ENCODE measurements at regions not wholly inside any gene's neighbourhood (a gene's known extent, or its start where the extent isn't known, plus 50 kb on each side); places are given as distances from the start of the nearest gene placed in this dataset.

DNA sequence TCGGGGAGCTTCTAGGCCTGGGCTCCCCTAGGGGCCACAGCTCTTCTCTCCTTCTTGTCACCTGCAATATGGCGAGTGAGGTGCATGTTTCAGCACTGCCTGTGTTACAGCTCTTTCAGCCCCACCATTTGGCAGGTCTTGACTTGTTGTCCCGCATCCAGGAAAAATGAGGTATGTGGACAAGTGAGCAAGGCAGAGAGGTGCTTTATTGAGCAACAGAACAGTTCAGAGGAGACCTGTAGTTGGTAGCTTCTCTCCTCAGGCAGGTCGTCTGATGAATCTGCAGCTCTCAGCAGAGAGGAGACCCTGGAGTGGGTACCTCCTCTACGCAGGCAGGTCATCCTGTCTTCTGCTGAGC lies 208.2 kb upstream of the USP25 start:
- no peak for DNase-seq
- in situ Hi-C loops (cut with MboI; ENCODE audit: low pct_unique_long_range_greater_than_20kb, low sequenced_read_pairs), result no loop called here

DNA sequence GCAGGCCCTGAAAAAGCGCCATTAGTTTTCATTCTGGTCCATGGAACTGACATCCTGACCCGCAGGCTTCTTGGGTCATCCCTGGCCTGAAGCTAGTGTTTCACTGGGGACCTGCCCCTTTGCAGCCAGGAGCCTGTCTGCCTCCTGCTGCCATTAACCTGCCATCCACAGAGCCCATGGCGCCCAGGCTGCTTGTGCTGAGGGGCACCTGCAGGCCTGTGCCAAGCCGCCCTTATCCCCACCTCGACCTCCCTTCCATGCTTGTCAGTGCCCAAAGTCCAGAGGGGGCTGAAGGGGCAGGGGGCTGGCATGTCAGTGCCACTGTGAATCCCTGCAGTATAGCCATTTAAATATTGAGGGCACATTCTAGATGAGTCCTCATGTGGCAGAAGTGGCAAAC lies 207.6 kb upstream of the USP25 start:
- DNase-seq, result no peak
- in situ Hi-C loops (cut with MboI; ENCODE audit: low pct_unique_long_range_greater_than_20kb, low sequenced_read_pairs), result no loop called here

DNA sequence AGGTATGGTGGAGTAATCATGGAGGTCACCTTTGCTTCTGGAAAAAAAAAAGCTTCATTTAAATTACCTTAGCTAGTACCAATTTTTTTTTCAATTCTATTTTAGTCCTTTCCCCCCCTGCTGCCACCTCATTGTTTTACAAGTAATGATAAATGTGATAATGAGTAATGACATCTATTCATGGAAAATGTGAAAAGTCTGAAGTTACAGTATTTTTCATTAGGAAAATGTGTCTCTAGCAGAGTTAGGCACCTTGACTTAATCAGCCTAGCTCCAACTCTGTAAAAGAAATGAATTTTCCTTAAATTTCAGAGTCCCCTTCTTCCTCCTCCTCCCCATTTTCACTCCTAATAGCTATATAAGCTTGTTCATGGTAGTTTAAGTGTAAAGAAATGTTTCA lies 204.9 kb upstream of the USP25 start:
- DNase-seq, result no peak
- in situ Hi-C loops (cut with MboI; ENCODE audit: low pct_unique_long_range_greater_than_20kb, low sequenced_read_pairs), result no loop called here

DNA sequence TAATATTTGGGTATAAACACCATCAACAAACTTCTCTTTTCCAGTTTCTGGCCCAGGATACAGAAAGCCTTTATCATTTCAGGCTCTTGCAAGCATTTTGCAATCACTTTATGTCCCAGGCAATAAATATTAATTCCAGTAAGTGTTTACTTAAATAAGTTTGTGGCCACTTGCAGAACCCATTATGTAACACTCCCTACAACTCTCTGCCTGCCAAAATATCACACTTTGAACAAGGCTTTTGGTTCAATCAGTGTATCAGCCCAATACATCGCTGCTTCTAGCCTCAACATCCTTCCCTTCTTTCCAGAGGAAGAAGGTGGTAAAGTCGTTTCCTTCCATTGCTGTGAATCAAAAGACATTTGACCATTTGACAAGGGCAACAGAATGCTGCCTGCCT lies 203.0 kb upstream of the USP25 start:
- no peak for DNase-seq
- in situ Hi-C loops (cut with MboI; ENCODE audit: low pct_unique_long_range_greater_than_20kb, low sequenced_read_pairs), result no loop called here

- in situ Hi-C loops (cut with MboI; ENCODE audit: low pct_unique_long_range_greater_than_20kb, low sequenced_read_pairs), result no loop called here
- DNase-seq, result no peak
Observed at GRCh38 chr21:15528346-15528745, 201.4 kb upstream of the USP25 start.

- in situ Hi-C loops (cut with MboI; ENCODE audit: low pct_unique_long_range_greater_than_20kb, low sequenced_read_pairs), result no loop called here
- no peak for DNase-seq
Observed at GRCh38 chr21:15531986-15532385, 197.8 kb upstream of the USP25 start.

- no peak for DNase-seq
- in situ Hi-C loops (cut with MboI; ENCODE audit: low pct_unique_long_range_greater_than_20kb, low sequenced_read_pairs), result no loop called here
Observed at GRCh38 chr21:15533618-15534017, 196.2 kb upstream of the USP25 start.

- in situ Hi-C loops (cut with MboI; ENCODE audit: low pct_unique_long_range_greater_than_20kb, low sequenced_read_pairs), result no loop called here
- DNase-seq, result peak; percentile 84
Observed at GRCh38 chr21:15534450-15534886, 195.3 kb upstream of the USP25 start.

- peak; percentile 27 for DNase-seq
- in situ Hi-C loops (cut with MboI; ENCODE audit: low pct_unique_long_range_greater_than_20kb, low sequenced_read_pairs), result no loop called here
Observed at GRCh38 chr21:15539376-15539775, 190.4 kb upstream of the USP25 start.

DNA sequence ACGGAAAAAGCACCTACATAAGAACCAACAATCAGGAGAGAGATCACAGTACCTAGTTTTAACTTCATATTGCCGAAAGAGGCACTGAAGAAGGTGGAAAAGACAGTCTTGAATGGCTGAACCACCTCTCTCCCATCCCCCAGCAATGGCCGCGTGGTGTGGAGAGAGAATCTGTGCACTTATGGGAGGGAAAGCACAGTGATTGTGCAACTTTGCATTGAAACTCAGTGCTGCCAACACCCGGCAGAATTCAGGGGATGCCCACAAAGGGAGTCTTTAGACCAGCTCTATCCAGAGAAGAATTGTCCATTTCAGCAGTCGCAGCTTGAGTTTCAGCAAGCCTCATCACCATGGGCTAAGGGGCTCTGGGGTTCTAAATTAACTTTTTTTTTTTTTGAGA lies 186.3 kb upstream of the USP25 start:
- in situ Hi-C loops (cut with MboI; ENCODE audit: low pct_unique_long_range_greater_than_20kb, low sequenced_read_pairs), result no loop called here

GRCh38 chr21:15549671-15550070 lies 180.1 kb upstream of the USP25 start:
- no peak for DNase-seq
- in situ Hi-C loops (cut with MboI; ENCODE audit: low pct_unique_long_range_greater_than_20kb, low sequenced_read_pairs), result no loop called here

More for the DNA sequence above, 186.3 kb upstream of the USP25 start:
- no peak for DNase-seq

DNA sequence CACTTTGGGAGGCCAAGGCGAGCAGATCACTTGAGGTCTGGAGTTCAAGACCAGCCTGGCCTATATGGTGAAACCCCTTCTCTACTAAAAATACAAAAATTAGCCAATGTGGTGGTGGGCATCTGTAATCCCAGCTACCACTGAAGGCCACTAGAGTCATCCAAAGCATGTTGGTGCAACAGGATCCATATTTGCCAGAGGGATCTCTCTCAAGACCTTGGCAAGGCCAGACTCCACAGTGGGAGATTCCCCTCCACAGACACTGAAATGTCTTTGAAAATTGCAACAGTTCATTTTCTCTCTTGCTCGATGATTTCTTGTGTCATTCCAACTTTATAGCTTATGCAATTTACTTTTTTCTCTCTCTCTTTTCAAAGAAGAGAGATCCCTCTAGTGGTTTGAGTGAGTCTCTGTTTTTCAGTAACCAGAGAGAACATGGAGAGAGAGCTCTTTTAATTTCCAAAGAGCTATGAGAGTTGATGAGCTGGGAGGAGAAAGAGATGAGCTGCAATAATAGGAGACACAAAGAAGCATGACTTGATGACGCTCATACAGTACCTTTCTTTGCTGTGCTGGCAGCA lies 176.8 kb upstream of the USP25 start:
- peak; percentile 58 for DNase-seq
- in situ Hi-C loops (cut with MboI; ENCODE audit: low pct_unique_long_range_greater_than_20kb, low sequenced_read_pairs), result no loop called here

DNA sequence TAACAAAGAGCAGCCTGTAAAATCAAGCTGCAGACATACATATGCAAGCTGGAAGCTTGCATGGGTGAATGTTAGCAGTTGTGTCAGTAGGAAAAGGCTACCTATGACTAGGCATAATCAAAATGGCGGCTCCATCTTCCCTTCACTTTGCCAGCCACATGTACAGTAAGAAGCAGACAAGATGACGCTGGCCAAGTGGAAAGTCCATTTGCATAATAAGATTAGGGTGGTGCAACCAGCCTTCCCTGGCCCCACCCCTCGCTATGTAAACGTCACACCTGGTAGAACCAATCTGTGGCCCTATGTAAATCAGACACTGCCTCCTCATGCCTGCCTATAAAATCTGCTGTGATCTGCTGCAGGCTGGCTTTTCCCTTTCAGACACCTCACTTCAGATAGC lies 171.9 kb upstream of the USP25 start:
- DNase-seq, result no peak
- in situ Hi-C loops (cut with MboI; ENCODE audit: low pct_unique_long_range_greater_than_20kb, low sequenced_read_pairs), result no loop called here

DNA sequence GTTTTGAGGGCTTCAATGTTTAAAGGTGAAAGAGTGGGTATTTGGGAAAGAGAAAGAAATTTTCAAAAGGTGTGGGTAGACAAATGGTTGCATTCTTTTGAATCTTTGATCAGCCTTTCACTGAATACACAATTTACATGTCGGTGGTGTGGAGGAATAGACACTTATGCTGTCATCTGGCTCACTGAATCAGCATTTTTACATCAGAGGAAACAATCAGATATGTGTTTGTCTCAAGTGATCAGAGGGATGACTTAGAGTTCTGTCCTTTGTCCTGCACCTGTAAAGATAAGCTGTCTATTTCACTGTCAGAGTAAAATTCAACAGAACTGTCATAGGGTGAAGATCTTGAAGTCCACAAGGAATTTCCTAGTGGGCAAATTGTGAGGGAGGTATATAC lies 170.9 kb upstream of the USP25 start:
- DNase-seq, result no peak
- in situ Hi-C loops (cut with MboI; ENCODE audit: low pct_unique_long_range_greater_than_20kb, low sequenced_read_pairs), result no loop called here

DNA sequence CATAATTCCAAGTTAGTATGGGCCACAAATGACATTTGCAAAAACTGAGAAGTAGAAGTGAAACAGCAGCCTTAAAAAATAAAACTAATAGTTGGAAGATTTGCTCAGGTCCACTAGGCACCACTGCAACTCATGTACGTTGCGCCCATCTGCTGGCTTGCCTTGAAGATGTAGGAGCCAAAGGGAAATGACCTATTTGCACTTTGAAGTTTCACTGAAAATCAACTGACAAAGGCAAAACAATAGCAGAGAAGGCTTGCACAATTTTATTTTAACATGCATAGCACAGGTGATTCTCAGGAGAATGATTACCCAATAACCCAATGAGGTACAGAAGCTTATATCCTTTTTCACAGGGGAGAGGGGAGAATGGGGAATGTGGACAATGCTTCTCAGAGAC lies 170.1 kb upstream of the USP25 start:
- in situ Hi-C loops (cut with MboI; ENCODE audit: low pct_unique_long_range_greater_than_20kb, low sequenced_read_pairs), result no loop called here
- no peak for DNase-seq

DNA sequence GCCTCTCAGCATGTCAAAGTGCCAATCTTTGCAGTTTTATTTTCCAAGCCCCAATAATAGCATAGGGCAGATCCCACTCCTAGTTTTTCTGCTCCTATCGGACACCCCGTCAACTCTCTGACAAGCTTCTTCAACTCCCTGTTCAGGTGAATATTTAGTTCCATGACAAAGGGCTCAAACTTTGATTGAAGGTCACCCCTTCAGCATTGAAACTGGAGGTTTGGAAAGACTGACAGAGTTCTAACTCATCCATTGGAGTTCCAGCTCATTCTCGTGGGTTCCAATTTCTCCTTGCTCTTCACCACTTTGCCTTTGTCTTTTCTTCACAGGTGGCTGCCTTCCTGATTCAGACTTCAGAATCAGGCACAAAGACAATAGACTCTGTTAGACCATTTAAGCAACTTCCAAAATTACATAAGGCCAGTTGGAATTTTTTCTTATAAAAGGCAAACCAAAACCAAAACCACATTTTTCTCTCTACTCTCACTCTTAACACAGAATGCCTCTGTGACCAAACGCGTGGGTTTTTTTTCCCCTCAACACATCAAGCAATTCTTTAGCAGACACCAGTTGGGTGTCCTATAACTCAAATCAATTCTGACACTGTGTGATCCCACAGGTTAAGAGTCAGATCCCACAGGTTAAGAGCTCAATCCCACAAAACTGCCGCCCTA lies 169.3 kb upstream of the USP25 start:
- in situ Hi-C loops (cut with MboI; ENCODE audit: low pct_unique_long_range_greater_than_20kb, low sequenced_read_pairs), result no loop called here
- DNase-seq, result no peak

DNA sequence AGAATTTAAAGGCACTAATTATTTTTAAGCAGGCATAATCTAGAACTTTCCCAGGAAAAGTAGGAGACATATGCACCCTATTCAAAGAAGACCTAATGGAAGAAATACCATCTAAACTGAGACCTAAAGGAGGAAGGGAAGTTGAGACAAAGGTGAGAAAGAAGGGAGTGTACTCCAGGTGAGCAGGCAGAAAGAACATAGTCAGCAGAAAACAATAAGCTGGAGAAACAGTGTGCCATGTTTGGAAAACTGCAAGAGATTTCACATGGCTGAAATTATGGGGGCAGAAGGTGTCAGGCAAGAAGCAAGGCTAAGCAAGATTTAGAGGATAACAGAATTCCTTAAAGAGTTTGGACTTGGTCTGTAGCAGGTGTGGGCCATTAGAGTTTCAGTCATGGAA lies 167.0 kb upstream of the USP25 start:
- in situ Hi-C loops (cut with MboI; ENCODE audit: low pct_unique_long_range_greater_than_20kb, low sequenced_read_pairs), result no loop called here
- DNase-seq, result no peak

DNA sequence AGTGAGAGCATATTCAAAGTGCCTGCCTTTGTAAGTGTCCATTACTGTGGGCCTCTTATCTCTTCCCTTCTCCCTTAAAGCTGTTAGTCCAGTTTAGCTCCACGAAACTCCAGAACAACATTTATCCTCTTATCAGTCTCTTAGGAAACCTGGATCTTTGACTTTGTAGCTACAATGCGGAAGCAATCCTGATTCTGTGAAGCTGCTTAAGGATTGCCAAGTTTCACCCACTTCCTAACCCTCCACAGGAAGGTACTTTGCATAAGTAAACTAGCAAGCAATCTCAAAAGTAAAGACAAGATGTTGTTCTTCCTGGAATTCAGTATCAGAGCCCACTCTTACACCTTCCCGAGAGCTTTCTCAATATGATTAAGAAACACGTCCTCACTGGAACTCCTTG lies 164.9 kb upstream of the USP25 start:
- no peak for DNase-seq
- in situ Hi-C loops (cut with MboI; ENCODE audit: low pct_unique_long_range_greater_than_20kb, low sequenced_read_pairs), result no loop called here

- in situ Hi-C loops (cut with MboI; ENCODE audit: low pct_unique_long_range_greater_than_20kb, low sequenced_read_pairs), result no loop called here
- DNase-seq, result no peak
Observed at GRCh38 chr21:15566703-15567102, 163.1 kb upstream of the USP25 start.

DNA sequence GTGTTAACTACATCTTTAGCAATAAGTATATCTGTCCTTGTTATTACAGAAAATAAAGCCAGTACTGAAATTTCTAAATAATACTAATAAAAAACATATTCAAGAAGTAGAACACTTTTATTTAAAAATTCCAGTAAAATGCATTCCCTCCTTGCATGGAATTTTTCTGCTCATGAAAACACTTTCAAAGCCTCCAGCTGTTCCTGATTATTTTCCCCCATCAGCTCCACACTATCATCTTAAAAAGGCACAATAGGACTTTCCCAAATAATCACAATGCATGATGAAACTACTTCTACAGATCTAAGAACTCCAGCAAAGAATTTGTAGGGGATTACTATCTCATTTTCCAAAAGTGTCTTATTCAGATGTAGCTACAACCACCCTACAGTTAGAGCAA lies 162.6 kb upstream of the USP25 start:
- no peak for DNase-seq

GRCh38 chr21:15568516-15568915 lies 161.3 kb upstream of the USP25 start:
- in situ Hi-C loops (cut with MboI; ENCODE audit: low pct_unique_long_range_greater_than_20kb, low sequenced_read_pairs), result no loop called here

More for the DNA sequence above, 162.6 kb upstream of the USP25 start:
- in situ Hi-C loops (cut with MboI; ENCODE audit: low pct_unique_long_range_greater_than_20kb, low sequenced_read_pairs), result no loop called here

More at GRCh38 chr21:15568516-15568915, 161.3 kb upstream of the USP25 start:
- no peak for DNase-seq

Measured in KBM-7 (cell line).